Keratinocyte (primary cell): ENCODE measurements at regions not wholly inside any gene's neighbourhood (a gene's known extent, or its start where the extent isn't known, plus 50 kb on each side); places are given as distances from the start of the nearest gene placed in this dataset.

Source experiments
- CTCF ChIP-seq, 3 experiments: IDR thresholded peaks in 1 of 3; conservative IDR thresholded peaks in 1 of 3; optimal IDR thresholded peaks in 1 of 3; 2 replicates in 2 of 3; 3 replicates in 1 of 3; pipeline versions ENCODE3 to v1.5.1; 2011; ENCODE audit warnings: low read length in 3 of 3, mild to moderate bottlenecking in 3 of 3, moderate library complexity in 2 of 3, control low read depth in 1 of 3, inconsistent platforms in 1 of 3; ENCODE audit not compliant: insufficient read depth in 2 of 3; ENCODE audit errors: extremely low read depth in 1 of 3
- EZH2 ChIP-seq: IDR thresholded peaks from one replicate; pipeline ENCODE4 v1.6.1; 2012; ENCODE audit warnings: inconsistent platforms, mild to moderate bottlenecking, low read length, moderate library complexity

GRCh38 chr9:91029650-91030361 is 228.2 kb downstream of the SYK start:
- TF ChIP-seq CTCF (optimal IDR thresholded peaks at IDR 0.05 in 1 of 3, IDR thresholded peaks at IDR 0.05 in 1 of 3, conservative IDR thresholded peaks at IDR 0.05 in 1 of 3; ENCODE audit: extremely low read depth in 1 of 3, insufficient read depth in 2 of 3, low read length in 3 of 3) (no peak), EZH2 (no peak)
